Duodenal mucosa (tissue), 2 donors: ENCODE measurements at regions not wholly inside any gene's neighbourhood (a gene's known extent, or its start where the extent isn't known, plus 50 kb on each side); places are given as distances from the start of the nearest gene placed in this dataset.

Source experiments
- H3K27ac ChIP-seq: one replicate; pipeline ENCODE4 v1.7.0; 2013; ENCODE audit warnings: low read depth, low read length
- H3K27me3 ChIP-seq, 2 donors: one replicate each; pipeline ENCODE4 v1.7.0; 2013; ENCODE audit warnings: low read length in 2 of 2, control low read depth in 1 of 2; ENCODE audit not compliant: insufficient read depth in 2 of 2, control insufficient read depth in 1 of 2
- H3K36me3 ChIP-seq, 2 donors: one replicate each; pipeline ENCODE4 v1.7.0; 2013; ENCODE audit warnings: low read length in 2 of 2, control low read depth in 1 of 2; ENCODE audit not compliant: insufficient read depth in 2 of 2, control insufficient read depth in 1 of 2
- H3K4me1 ChIP-seq, 2 donors: one replicate each; pipeline ENCODE4 v1.7.0; 2013; ENCODE audit warnings: low read length in 2 of 2, control low read depth in 1 of 2; ENCODE audit not compliant: insufficient read depth in 2 of 2, control insufficient read depth in 1 of 2
- H3K4me3 ChIP-seq, 2 donors: one replicate each; pipeline ENCODE4 v1.7.0; 2013; ENCODE audit warnings: low read length in 2 of 2, low read depth in 1 of 2
- H3K9ac ChIP-seq, 2 donors: one replicate each; pipeline ENCODE4 v1.7.0; 2013; ENCODE audit warnings: low read length in 2 of 2, low read depth in 1 of 2
- H3K9me3 ChIP-seq, 2 donors: one replicate each; pipeline ENCODE4 v1.7.0; 2013; ENCODE audit warnings: low read length in 2 of 2, control low read depth in 1 of 2; ENCODE audit not compliant: control insufficient read depth in 1 of 2

DNA sequence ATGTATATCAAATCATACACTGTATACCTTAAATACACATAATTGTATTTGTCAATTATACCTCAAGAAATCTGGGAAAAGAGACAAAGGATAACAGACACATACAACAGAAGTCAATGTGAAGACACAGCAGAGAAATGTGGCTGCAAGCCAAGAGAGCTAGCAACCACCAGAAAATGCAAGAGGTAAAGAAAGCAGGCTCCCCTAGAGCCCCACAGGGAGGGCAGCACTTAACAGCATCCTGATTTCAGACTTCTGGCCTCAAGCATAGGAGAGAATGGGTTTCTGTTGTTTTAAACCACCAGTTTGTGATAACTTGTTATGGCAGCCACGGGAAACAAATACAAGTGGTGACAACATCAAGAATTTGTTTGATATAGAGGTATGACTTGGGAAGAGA is 1197.2 kb downstream of the SORCS1 start:
- no peaks in the 10 kb centered on the region for H3K36me3 ChIP-seq
- no peak overlapping the region for H3K27ac ChIP-seq
- no peak overlapping the region for H3K9ac ChIP-seq
- H3K9me3 ChIP-seq = no peaks in the 10 kb centered on the region
- no peaks in the 10 kb centered on the region for H3K27me3 ChIP-seq
- H3K4me1 ChIP-seq = no peaks in the 10 kb centered on the region
- no peak overlapping the region for H3K4me3 ChIP-seq

DNA sequence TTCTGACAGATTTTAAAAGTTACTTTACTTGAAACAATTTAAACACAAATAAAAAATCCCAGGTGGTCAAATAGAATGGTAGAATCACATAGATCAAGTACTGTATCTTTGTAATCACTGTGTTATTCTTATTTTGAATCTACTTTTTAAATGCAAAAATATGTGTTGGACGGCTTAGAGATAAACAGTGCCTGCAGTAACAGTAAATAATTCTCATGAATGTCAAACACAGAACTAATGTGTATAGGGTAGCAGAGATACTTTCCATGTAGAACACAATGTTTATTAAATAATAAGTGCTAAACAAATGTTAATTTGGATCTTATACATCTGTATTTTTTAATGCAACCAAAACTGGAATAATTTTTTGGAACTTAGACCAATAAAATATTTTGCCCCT is 1199.4 kb downstream of the SORCS1 start:
- H3K4me1 ChIP-seq = no peaks in the 10 kb centered on the region
- no peak overlapping the region for H3K4me3 ChIP-seq
- no peaks in the 10 kb centered on the region for H3K9me3 ChIP-seq
- no peaks in the 10 kb centered on the region for H3K36me3 ChIP-seq
- no peak overlapping the region for H3K27ac ChIP-seq
- no peak overlapping the region for H3K9ac ChIP-seq
- no peaks in the 10 kb centered on the region for H3K27me3 ChIP-seq

DNA sequence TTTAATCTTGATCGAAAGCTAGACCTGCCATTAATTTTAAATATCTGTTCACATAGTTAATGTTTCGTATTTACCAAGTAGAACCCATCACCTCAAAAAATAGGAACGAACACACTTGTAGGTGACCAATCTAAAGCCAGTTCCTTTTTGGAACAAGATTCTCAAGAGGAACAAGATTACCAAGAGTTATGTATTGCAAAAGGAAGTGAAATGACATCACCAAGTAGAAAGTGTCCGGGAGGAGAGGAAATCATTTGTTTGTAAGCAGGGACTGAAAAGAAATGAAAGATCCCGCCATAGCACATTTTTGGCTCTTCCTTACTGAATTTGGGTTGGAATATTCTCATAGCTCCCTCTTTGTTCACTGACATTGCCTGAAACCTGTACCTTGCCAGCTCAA is 1200.5 kb downstream of the SORCS1 start:
- Histone ChIP-seq H3K9me3 (no peaks in the 10 kb centered on the region), H3K27me3 (no peaks in the 10 kb centered on the region), H3K4me3 (no peak overlapping the region), H3K27ac (no peak overlapping the region), H3K9ac (no peak overlapping the region), H3K4me1 (no peaks in the 10 kb centered on the region), H3K36me3 (no peaks in the 10 kb centered on the region)

DNA sequence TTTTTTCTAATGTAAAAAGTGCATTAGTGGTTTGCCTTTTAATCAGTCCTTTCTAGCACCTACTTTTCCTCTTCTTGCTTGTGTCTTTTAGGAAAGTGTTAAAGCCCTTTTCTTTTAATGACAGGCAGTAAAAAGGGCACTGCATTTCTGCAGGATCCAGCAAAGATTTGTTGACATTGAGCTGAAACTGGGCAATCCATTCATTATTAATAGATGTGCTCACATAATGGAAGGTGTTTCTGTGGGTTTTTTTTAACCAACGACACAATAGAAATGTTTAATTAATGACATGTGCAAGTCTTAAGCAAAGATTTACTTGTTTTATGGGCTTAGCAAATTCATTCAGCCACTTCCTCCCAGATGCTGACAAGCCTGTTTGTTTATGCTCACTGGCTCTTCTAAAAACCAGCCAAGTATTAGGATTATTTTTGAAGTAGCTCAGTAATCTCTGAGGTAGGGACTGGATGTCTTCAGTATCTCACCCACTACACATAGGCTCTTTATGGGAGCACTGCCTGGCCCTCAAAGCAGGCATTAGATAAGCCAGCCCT is 1201.1 kb downstream of the SORCS1 start:
- H3K9ac ChIP-seq = no peak overlapping the region
- no peaks in the 10 kb centered on the region for H3K36me3 ChIP-seq

DNA sequence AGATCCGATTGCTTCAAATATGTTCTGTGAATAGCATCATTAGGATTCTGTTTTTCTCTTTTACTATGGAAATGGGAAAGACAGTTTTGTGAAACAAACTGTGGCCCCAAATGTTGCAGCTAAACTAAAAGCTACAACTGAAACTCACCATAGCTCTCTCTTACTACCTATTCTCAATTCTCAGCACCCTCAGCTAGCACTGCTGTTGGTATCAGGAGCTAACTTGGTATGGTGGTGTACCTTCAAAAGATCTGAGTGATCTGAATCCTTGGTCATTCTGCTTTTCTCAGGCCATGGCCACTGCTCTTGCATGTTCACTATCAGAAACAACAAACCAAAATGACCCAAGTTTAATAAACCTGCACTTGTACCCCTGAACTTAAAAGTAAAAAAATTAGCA is 1208.0 kb downstream of the SORCS1 start:
- Histone ChIP-seq H3K27me3 (no peaks in the 10 kb centered on the region), H3K4me3 (no peak overlapping the region), H3K27ac (no peak overlapping the region), H3K9me3 (no peaks in the 10 kb centered on the region), H3K36me3 (no peaks in the 10 kb centered on the region), H3K4me1 (no peaks in the 10 kb centered on the region), H3K9ac (no peak overlapping the region)

More for the DNA sequence above, 1201.1 kb downstream of the SORCS1 start:
- H3K4me3 ChIP-seq = no peak overlapping the region
- H3K9me3 ChIP-seq = no peaks in the 10 kb centered on the region
- H3K27ac ChIP-seq = no peak overlapping the region
- H3K27me3 ChIP-seq = no peaks in the 10 kb centered on the region
- H3K4me1 ChIP-seq = no peaks in the 10 kb centered on the region

DNA sequence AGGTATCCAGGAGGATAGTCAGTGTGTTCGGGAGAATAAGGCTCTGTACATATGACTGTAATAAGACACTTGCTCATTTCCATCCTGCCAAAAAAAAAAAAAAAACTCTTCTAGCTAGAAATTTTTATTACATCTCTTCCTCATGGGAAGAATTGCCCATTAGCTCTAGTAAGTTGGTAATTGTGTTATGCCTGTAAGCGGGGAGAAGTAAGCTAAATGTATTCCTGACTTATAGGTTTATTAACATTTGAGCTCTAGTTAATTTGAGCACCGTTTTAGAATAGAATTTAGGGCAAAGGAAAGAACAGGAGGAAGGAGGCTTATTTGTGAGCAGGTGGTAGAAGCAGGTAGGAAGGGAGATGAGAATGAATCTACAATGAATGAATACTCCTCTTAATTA is 1210.6 kb downstream of the SORCS1 start:
- no peaks in the 10 kb centered on the region for H3K36me3 ChIP-seq
- no peaks in the 10 kb centered on the region for H3K27me3 ChIP-seq
- no peaks in the 10 kb centered on the region for H3K9me3 ChIP-seq
- H3K9ac ChIP-seq = no peak overlapping the region
- H3K4me3 ChIP-seq = no peak overlapping the region
- no peak overlapping the region for H3K27ac ChIP-seq
- H3K4me1 ChIP-seq = no peaks in the 10 kb centered on the region

DNA sequence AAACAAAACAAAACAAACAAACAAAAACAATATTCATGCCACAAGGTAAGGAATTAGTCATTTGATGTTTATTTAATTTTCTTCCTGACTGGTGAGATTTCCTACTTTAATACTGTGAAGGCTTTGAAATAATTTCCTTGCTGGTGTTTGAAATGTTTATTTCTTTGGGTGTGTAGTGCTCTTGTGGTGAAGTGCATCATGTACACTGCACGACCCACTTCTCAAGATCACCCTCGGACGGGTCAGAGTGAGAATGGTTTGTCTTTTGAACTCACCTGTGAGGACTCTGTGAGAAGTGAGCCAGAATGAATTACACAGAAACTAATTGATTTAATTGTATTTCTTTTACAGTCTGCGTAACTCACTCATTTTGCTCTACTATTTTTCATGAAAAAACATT is 1211.5 kb downstream of the SORCS1 start:
- Histone ChIP-seq H3K27ac (no peak overlapping the region), H3K9ac (no peak overlapping the region), H3K4me1 (no peaks in the 10 kb centered on the region), H3K4me3 (no peak overlapping the region), H3K9me3 (no peaks in the 10 kb centered on the region), H3K27me3 (no peaks in the 10 kb centered on the region), H3K36me3 (no peaks in the 10 kb centered on the region)

DNA sequence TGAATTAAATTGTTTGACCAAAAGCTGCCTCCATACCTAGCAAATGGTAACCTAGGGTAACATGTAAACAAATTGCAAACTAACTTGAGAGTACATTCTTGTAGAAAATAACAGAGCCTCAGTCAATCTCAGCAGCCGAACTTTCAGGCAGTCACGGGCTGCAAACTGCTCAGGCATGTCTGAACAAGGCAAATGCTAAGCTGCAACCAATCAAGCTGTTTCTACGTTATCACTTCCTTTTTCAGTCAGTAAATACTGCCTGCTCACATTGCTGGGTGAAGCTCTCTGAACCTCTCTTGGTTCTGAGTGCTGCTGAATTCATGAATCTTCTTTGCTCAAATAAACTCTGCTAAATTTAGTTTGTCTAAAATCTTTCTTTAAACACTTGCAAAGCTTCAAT is 1212.4 kb downstream of the SORCS1 start:
- H3K9ac ChIP-seq = no peak overlapping the region
- H3K27me3 ChIP-seq = no peaks in the 10 kb centered on the region
- no peak overlapping the region for H3K27ac ChIP-seq
- no peaks in the 10 kb centered on the region for H3K4me1 ChIP-seq
- no peaks in the 10 kb centered on the region for H3K9me3 ChIP-seq
- H3K36me3 ChIP-seq = no peaks in the 10 kb centered on the region
- no peak overlapping the region for H3K4me3 ChIP-seq

DNA sequence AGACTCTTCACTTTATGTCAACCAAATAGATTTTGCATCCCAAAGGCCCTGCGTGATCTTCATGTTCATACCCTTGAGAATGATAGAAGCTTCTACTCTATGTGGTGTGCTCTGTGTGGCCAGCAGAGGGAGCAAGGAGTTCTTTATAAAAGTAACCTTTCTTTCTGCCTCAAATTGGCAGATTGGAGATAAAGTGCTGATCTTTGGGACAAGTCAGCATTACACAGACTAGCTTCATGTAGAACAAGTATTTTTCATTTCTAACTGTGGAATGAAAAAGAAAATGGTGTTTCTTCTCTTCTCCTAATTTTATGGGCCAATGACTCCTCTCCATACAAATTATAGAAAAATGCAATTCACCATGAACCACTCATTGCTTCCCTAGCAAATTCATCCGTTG is 1214.1 kb downstream of the SORCS1 start:
- H3K36me3 ChIP-seq = no peaks in the 10 kb centered on the region
- H3K27me3 ChIP-seq = no peaks in the 10 kb centered on the region
- no peak overlapping the region for H3K4me3 ChIP-seq
- H3K4me1 ChIP-seq = no peaks in the 10 kb centered on the region
- H3K9ac ChIP-seq = no peak overlapping the region
- H3K9me3 ChIP-seq = no peaks in the 10 kb centered on the region
- H3K27ac ChIP-seq = no peak overlapping the region

DNA sequence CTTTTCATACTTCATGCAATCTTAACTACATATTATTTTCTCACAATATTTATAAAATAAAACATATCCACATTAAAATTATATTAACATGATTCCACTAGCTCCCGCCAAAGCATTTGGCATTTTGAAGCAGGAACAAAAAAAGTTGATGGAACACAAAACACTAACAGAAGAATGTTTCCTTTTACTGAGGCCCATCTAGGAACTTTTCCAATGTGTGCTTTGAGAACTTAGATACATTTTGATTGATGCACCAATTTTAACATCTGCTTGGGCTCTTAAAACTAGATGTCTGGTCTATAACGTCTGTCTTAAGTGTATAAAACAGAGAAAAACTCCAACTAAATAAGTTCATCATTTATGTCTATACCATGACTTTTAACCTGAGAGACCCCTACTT is 1214.8 kb downstream of the SORCS1 start:
- H3K27ac ChIP-seq = no peak overlapping the region
- H3K4me1 ChIP-seq = no peaks in the 10 kb centered on the region
- H3K36me3 ChIP-seq = no peaks in the 10 kb centered on the region
- H3K27me3 ChIP-seq = no peaks in the 10 kb centered on the region
- H3K9me3 ChIP-seq = no peaks in the 10 kb centered on the region
- H3K9ac ChIP-seq = no peak overlapping the region
- no peak overlapping the region for H3K4me3 ChIP-seq
